ENCODE measurements at regions not wholly inside any gene's neighbourhood (a gene's known extent, or its start where the extent isn't known, plus 50 kb on each side); places are given as distances from the start of the nearest gene placed in this dataset.

DNA sequence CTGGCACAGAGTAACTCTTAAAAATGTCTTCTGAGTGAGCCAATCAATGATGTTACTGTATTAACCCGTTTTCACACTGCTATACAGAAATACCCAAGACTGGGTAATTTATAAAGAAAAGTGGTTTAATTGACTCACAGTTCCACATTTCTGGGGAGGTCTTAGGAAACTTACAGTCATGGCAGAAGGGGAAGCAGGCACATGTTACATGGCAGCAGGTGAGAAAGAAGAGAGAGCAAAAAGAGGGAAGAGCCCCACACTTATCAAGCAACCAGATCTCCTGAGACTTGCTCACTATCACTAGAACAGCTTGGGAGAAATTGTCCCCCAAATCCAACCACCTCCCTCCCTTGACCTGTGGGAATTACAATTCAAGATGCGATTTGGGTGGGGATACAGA lies 97.6 kb upstream of the MIR17HG start:
- TF ChIP-seq, protein P1, sequence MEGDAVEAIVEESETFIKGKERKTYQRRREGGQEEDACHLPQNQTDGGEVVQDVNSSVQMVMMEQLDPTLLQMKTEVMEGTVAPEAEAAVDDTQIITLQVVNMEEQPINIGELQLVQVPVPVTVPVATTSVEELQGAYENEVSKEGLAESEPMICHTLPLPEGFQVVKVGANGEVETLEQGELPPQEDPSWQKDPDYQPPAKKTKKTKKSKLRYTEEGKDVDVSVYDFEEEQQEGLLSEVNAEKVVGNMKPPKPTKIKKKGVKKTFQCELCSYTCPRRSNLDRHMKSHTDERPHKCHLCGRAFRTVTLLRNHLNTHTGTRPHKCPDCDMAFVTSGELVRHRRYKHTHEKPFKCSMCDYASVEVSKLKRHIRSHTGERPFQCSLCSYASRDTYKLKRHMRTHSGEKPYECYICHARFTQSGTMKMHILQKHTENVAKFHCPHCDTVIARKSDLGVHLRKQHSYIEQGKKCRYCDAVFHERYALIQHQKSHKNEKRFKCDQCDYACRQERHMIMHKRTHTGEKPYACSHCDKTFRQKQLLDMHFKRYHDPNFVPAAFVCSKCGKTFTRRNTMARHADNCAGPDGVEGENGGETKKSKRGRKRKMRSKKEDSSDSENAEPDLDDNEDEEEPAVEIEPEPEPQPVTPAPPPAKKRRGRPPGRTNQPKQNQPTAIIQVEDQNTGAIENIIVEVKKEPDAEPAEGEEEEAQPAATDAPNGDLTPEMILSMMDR (conservative IDR thresholded peaks at IDR 0.05; ENCODE audit: low read depth, low read length), result no peak
- no peak for TF ChIP-seq EZH2 (IDR thresholded peaks at IDR 0.05; ENCODE audit: borderline replicate concordance, low read depth, low read length, poor library complexity, severe bottlenecking)

Data from A673 (cell line).